H9 (cell line): ENCODE measurements at regions not wholly inside any gene's neighbourhood (a gene's known extent, or its start where the extent isn't known, plus 50 kb on each side); places are given as distances from the start of the nearest gene placed in this dataset.

ENCODE experiments used
- DNase-seq: peaks from one replicate; pipeline ENCODE4 v3.0.0-alpha.2; 2017
- H2AFZ ChIP-seq: one replicate; pipeline ENCODE4 v1.6.1; 2013; ENCODE audit warnings: mild to moderate bottlenecking, low read length, control low read depth, moderate library complexity
- H2AK5ac ChIP-seq: 2 replicates; pipeline ENCODE4 v1.6.1; 2013; ENCODE audit warnings: low read length, control low read depth, mixed read lengths; ENCODE audit not compliant: insufficient read length
- H2BK120ac ChIP-seq: one replicate; pipeline ENCODE4 v1.6.1; 2013; ENCODE audit warnings: low read depth, mild to moderate bottlenecking, low read length, control low read depth, inconsistent platforms; ENCODE audit not compliant: poor library complexity, severe bottlenecking
- H2BK12ac ChIP-seq: 2 replicates; pipeline ENCODE4 v1.6.1; 2013; ENCODE audit warnings: low read length, control low read depth, mixed read lengths, low read depth; ENCODE audit not compliant: insufficient read length
- H2BK15ac ChIP-seq: 2 replicates; pipeline ENCODE4 v1.6.1; 2013; ENCODE audit warnings: low read depth, low read length, control low read depth
- H2BK20ac ChIP-seq: one replicate; pipeline ENCODE4 v1.6.1; 2013; ENCODE audit warnings: low read depth, mild to moderate bottlenecking, low read length, control low read depth, inconsistent platforms; ENCODE audit not compliant: poor library complexity, severe bottlenecking
- H2BK5ac ChIP-seq: 2 replicates; pipeline ENCODE4 v1.6.1; 2013; ENCODE audit warnings: low read length, control low read depth, mixed read lengths; ENCODE audit not compliant: insufficient read length
- H3K14ac ChIP-seq: 2 replicates; pipeline ENCODE4 v1.6.1; 2013; ENCODE audit warnings: low read length, control low read depth; ENCODE audit not compliant: insufficient read depth
- H3K18ac ChIP-seq: 2 replicates; pipeline ENCODE4 v1.6.1; 2013; ENCODE audit warnings: low read depth, mild to moderate bottlenecking, mixed read lengths, low read length, control low read depth; ENCODE audit not compliant: insufficient read length
- H3K23ac ChIP-seq: 2 replicates; pipeline ENCODE4 v1.6.1; 2013; ENCODE audit warnings: low read length, control low read depth, mixed read lengths, low read depth; ENCODE audit not compliant: insufficient read length
- H3K23me2 ChIP-seq: 2 replicates; pipeline ENCODE4 v1.6.1; 2013; ENCODE audit warnings: low read depth, mild to moderate bottlenecking, mixed read lengths, low read length, control low read depth; ENCODE audit not compliant: insufficient read length, poor library complexity, severe bottlenecking
- H3K27ac ChIP-seq: 2 replicates; pipeline ENCODE4 v1.5.1; 2013; ENCODE audit warnings: low read length, control low read depth, mixed read lengths, low read depth; ENCODE audit not compliant: insufficient read length
- H3K27me3 ChIP-seq: 2 replicates; pipeline ENCODE4 v1.6.1; 2013; ENCODE audit warnings: low read length, control low read depth, inconsistent platforms; ENCODE audit not compliant: insufficient read depth
- H3K4ac ChIP-seq: 2 replicates; pipeline ENCODE4 v1.6.1; 2013; ENCODE audit warnings: low read depth, mild to moderate bottlenecking, control low read depth, inconsistent platforms, low read length, moderate library complexity
- H3K4me1 ChIP-seq: 2 replicates; pipeline ENCODE4 v1.6.1; 2013; ENCODE audit warnings: low read length, control low read depth, inconsistent platforms; ENCODE audit not compliant: insufficient read depth
- H3K4me2 ChIP-seq: 2 replicates; pipeline ENCODE4 v1.6.1; 2013; ENCODE audit warnings: low read length, control low read depth, mixed read lengths; ENCODE audit not compliant: insufficient read length, insufficient read depth
- H3K56ac ChIP-seq: 2 replicates; pipeline ENCODE4 v1.6.1; 2013; ENCODE audit warnings: low read depth, mild to moderate bottlenecking, mixed read lengths, low read length, control low read depth; ENCODE audit not compliant: insufficient read length
- H3K79me1 ChIP-seq: 2 replicates; pipeline ENCODE4 v1.6.1; 2013; ENCODE audit warnings: low read depth, mild to moderate bottlenecking, moderate library complexity, low read length, control low read depth, inconsistent platforms; ENCODE audit not compliant: insufficient read depth, poor library complexity, severe bottlenecking
- H3K79me2 ChIP-seq: 2 replicates; pipeline ENCODE4 v1.6.1; 2013; ENCODE audit warnings: low read length, control low read depth, inconsistent platforms; ENCODE audit not compliant: insufficient read depth
- H3K9ac ChIP-seq: 2 replicates; pipeline ENCODE4 v1.6.1; 2013; ENCODE audit warnings: low read length, control low read depth, mixed read lengths; ENCODE audit not compliant: insufficient read length; ENCODE audit errors: extremely low read depth
- H3K9me3 ChIP-seq: one replicate; pipeline ENCODE4 v1.6.1; 2013; ENCODE audit warnings: low read depth, low read length, inconsistent platforms; ENCODE audit not compliant: control insufficient read depth
- H3T11ph ChIP-seq: one replicate; pipeline ENCODE4 v1.6.1; 2013; ENCODE audit warnings: mild to moderate bottlenecking, low read length, control low read depth, inconsistent platforms
- H4K20me1 ChIP-seq: one replicate; pipeline ENCODE4 v1.6.1; 2013; ENCODE audit not compliant: control insufficient read depth, insufficient read length, insufficient read depth
- H4K5ac ChIP-seq: 2 replicates; pipeline ENCODE4 v1.6.1; 2013; ENCODE audit warnings: low read depth, mild to moderate bottlenecking, mixed read lengths, low read length, control low read depth; ENCODE audit not compliant: insufficient read length
- H4K8ac ChIP-seq: replicated peaks from 2 replicates; pipeline ENCODE4 v1.6.1; 2013; ENCODE audit warnings: low read length, control low read depth, mixed read lengths, low read depth; ENCODE audit not compliant: insufficient read length
- H4K91ac ChIP-seq: 2 replicates; pipeline ENCODE4 v1.6.1; 2013; ENCODE audit warnings: low read depth, mild to moderate bottlenecking, moderate library complexity, mixed read lengths, low read length, control low read depth; ENCODE audit not compliant: insufficient read length
- H3K27ac Mint-ChIP-seq, 3 experiments: 2 replicates in 2 of 3; 3 replicates in 1 of 3; pipeline ENCODE4 v1.8.0; 2020 to 2021; ENCODE audit warnings: mixed read lengths in 3 of 3, mild to moderate bottlenecking in 1 of 3, moderate library complexity in 1 of 3
- H3K27me3 Mint-ChIP-seq: 2 replicates; pipeline ENCODE4 v1.8.0; 2021; ENCODE audit warnings: low read depth, mild to moderate bottlenecking, moderate library complexity, mixed read lengths
- H3K36me3 Mint-ChIP-seq, 3 experiments: 2 replicates in 2 of 3; 3 replicates in 1 of 3; pipeline ENCODE4 v1.8.0; 2020 to 2021; ENCODE audit warnings: low read depth in 3 of 3, mixed read lengths in 3 of 3; ENCODE audit not compliant: insufficient read depth in 1 of 3
- H3K4me1 Mint-ChIP-seq, 2 experiments: 2 replicates each; pipeline ENCODE4 v1.8.0; 2020; ENCODE audit warnings: mixed read lengths in 2 of 2
- H3K4me3 Mint-ChIP-seq, 2 experiments: 2 replicates in 1 of 2; 3 replicates in 1 of 2; pipeline ENCODE4 v1.8.0; 2020 to 2021; ENCODE audit warnings: mild to moderate bottlenecking in 2 of 2, mixed read lengths in 2 of 2, moderate library complexity in 1 of 2
- H3K9me3 Mint-ChIP-seq, 2 experiments: 2 replicates in 1 of 2; 3 replicates in 1 of 2; pipeline ENCODE4 v1.8.0; 2020; ENCODE audit warnings: mild to moderate bottlenecking in 2 of 2, mixed read lengths in 2 of 2, moderate library complexity in 1 of 2
- CTCF ChIP-seq: fragments of 200-600 bp; sonication (generic); conservative IDR thresholded peaks from 3 replicates; pipeline ENCODE4 v1.8.0; 2021; ENCODE audit warnings: antibody characterized with exemption, mild to moderate bottlenecking
- WGBS: extraction: QIAGEN DNeasy Blood & Tissue Kit; methylation state at CpG from one replicate; pipeline ENCODE4 v1.1.7; 2013; ENCODE audit warnings: missing lambda C conversion rate, low lambda C conversion rate, mixed read lengths; ENCODE audit not compliant: insufficient read length; ENCODE audit errors: extremely low coverage; 5-methylcytosine and 5-hydroxymethylcytosine counted together

GRCh38 chr20:6887966-6888365 lies 120.5 kb downstream of the BMP2 start:
- no CpG with 5 or more reads among the region's 4 CpGs for WGBS
- Mint-ChIP-seq H3K4me1 (peaks cover 18 to 23% of the 10 kb centered on the region in 2 experiments), H3K36me3 (no peaks in the 10 kb centered on the region), H3K4me3 (no peak overlapping the region), H3K27me3 (peaks cover 1% of the 10 kb centered on the region; the same call in 1 of the 2 replicates), H3K9me3 (no peaks in the 10 kb centered on the region; a peak in 1 of 5 replicates), H3K27ac (0 out of 7 replicates have a peak overlapping the region, but pooled peaks of 1 of the 3 experiments have one; percentile 13)
- DNase-seq = no peak
- H4K8ac ChIP-seq = no peak overlapping the region
- no peaks in the 10 kb centered on the region for H3K23me2 ChIP-seq
- H3K4me1 ChIP-seq = no peaks in the 10 kb centered on the region
- no peak overlapping the region for H3K23ac ChIP-seq
- H3K4me2 ChIP-seq = no peak overlapping the region
- no peak overlapping the region for H3K27ac ChIP-seq
- H2BK5ac ChIP-seq = no peak overlapping the region
- H4K5ac ChIP-seq = no peak overlapping the region
- no peak overlapping the region for H3K9ac ChIP-seq
- no peak overlapping the region for H2BK15ac ChIP-seq
- no peaks in the 10 kb centered on the region for H3K27me3 ChIP-seq
- no peaks in the 10 kb centered on the region for H3K79me2 ChIP-seq
- no peak overlapping the region for H2BK120ac ChIP-seq
- no peak overlapping the region for H3K4ac ChIP-seq
- H2AFZ ChIP-seq = no peak overlapping the region
- H3K56ac ChIP-seq = no peak overlapping the region
- no peak overlapping the region for H2BK12ac ChIP-seq
- no peak for TF ChIP-seq CTCF
- H3K79me1 ChIP-seq = no peaks in the 10 kb centered on the region
- H3K18ac ChIP-seq = no peak overlapping the region
- H4K91ac ChIP-seq = no peak overlapping the region
- no peak overlapping the region for H2AK5ac ChIP-seq
- no peak overlapping the region for H3K14ac ChIP-seq
- no peaks in the 10 kb centered on the region for H3K9me3 ChIP-seq
- no peaks in the 10 kb centered on the region for H4K20me1 ChIP-seq
- H2BK20ac ChIP-seq = no peak overlapping the region
- H3T11ph ChIP-seq = no peak overlapping the region
